Retinal pigment epithelial cell (primary cell): ENCODE measurements at regions not wholly inside any gene's neighbourhood (a gene's known extent, or its start where the extent isn't known, plus 50 kb on each side); places are given as distances from the start of the nearest gene placed in this dataset.

Source experiments
- DNase-seq: peaks from one replicate; pipeline ENCODE4 v3.0.0-alpha.2; 2010; ENCODE audit warnings: low read depth
- H3K4me3 ChIP-seq: 2 replicates; pipeline ENCODE4 v1.5.1; 2011; ENCODE audit warnings: mild to moderate bottlenecking, low read length, control low read depth, moderate library complexity
- TF ChIP-seq, protein P1 (sequence below): conservative IDR thresholded peaks from 2 replicates; pipeline ENCODE4 v1.5.1; 2011; ENCODE audit warnings: low read depth, low read length, control low read depth, inconsistent platforms

DNA sequence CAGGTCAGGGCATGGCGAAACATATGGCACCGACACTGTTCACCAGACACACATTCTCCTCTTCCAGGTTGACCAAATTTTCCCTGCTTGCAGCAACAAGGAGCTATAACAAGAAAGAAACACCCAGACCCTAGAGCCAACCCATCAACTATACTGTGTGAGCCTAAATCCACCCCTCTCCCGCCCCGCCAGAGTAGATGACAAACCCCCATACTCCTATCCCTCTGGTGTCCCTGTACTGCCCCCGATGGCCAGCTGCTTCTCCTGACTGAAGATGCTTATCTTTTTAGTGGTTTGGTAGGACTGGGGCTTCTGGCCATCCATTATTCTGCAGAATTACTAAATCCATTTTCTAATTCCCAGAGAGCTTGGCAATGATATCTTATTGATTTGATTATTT is 70.1 kb upstream of the EEPD1 start:
- TF ChIP-seq, protein P1, sequence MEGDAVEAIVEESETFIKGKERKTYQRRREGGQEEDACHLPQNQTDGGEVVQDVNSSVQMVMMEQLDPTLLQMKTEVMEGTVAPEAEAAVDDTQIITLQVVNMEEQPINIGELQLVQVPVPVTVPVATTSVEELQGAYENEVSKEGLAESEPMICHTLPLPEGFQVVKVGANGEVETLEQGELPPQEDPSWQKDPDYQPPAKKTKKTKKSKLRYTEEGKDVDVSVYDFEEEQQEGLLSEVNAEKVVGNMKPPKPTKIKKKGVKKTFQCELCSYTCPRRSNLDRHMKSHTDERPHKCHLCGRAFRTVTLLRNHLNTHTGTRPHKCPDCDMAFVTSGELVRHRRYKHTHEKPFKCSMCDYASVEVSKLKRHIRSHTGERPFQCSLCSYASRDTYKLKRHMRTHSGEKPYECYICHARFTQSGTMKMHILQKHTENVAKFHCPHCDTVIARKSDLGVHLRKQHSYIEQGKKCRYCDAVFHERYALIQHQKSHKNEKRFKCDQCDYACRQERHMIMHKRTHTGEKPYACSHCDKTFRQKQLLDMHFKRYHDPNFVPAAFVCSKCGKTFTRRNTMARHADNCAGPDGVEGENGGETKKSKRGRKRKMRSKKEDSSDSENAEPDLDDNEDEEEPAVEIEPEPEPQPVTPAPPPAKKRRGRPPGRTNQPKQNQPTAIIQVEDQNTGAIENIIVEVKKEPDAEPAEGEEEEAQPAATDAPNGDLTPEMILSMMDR, result no peak
- no peak overlapping the region for H3K4me3 ChIP-seq

DNA sequence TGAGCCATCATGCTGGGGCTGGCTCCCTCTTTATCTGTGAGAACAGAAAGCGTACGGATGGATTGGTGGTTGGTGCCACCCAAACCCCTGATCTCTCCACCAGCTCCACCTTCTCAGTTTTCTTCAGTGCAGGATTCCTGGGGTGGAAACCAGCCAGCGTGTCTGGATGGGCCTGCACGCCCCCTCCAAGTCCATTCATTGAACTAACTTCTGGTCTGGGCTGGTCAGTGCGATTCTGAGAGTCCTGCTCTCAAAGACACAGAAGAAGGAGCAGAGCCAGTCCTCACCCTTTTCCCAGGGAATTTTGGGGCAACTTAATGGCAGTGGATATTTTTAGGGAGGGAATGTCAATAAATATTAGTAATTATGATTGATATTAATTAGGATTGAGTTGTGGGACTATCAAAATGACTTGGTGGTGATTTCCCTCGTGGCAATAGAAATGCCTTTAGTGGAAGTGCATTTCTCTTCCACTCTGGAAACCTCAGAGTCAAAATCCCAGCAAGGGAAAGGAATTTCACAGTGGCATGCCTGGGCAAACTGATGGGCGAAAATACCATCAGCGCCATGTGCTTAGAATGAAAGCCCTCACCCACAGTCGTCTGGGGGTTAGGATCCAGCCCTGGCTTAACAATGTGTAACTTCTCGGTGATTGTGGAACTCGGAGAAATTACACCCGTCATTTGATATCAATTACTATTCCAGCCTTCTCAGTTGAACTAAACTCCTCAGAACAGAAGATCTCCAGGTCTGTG is 69.3 kb upstream of the EEPD1 start:
- no peak overlapping the region for H3K4me3 ChIP-seq
- TF ChIP-seq, protein P1, result no peak
- no peak for DNase-seq

More for the DNA sequence above, 70.1 kb upstream of the EEPD1 start:
- DNase-seq, result no peak

DNA sequence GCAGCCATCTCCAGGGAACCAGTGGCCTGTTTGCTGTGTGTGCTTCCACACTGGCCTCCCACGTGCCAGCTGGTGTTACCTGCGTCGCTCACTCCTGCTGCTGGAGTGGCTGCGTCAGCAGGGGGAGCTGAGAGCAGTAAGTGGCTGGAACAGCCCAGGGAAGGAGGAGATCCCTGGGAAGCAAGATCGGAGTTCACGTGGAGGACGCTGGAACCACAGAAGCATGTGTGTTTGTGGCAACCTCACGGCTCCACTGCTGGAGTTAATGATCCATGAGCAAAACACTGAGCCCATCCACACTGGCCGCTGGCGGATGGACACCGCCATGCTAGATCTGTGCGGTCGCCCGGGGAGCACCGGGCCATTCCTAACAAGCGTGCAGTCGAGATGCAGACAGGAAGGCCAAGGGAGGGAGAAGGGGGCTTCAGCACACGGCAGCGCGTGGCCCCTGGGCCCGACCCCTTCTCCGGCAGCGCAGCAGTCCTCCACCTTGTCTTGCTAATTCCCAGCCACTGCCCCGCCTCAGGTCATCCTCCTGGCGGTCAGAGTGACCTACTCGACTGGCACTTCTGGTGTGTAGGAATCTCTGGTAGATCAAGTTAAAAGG is 68.5 kb upstream of the EEPD1 start:
- no peak overlapping the region for H3K4me3 ChIP-seq
- DNase-seq, result peak; percentile 43
- TF ChIP-seq, protein P1, result peak; percentile 69

DNA sequence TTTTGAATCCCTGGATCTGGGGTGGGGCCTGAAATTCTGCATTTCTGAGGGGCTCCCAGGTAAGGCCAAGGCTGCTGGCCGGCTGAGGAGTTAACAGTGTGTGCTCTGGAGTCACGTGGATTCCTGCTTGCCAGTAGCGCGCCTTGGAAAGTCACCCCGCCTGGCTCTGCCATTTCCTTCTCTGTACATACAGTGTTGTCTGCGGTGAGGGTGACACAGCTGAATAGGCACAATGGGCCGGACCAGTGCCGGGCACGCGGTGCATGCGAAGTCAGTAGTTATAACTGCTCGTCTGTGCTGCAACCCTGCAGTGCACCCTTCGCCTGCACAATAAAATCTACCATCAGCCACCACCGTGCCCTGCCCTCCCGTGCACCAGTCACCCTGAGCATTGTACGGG is 68.0 kb upstream of the EEPD1 start:
- TF ChIP-seq, protein P1, result no peak
- DNase-seq, result no peak
- no peak overlapping the region for H3K4me3 ChIP-seq

DNA sequence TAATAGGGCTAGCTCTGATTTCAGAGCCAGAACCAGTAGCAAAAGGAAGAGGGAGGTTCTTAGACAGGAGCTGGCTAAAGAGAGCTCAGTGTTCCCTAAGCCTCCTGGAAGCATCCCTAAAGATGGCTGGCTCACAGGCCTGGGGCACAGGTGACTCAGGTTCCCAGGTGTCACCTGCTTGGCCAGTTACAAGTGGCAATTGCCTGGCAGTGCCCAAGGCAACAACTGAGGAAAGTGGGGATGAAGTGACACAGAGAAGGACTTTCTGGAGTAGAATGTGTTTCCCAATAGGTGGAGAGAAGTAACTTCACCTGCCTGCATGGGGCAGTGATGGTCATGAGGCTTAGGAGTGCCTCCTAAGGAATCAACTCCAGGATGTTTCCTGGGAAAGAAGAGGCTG is 66.5 kb upstream of the EEPD1 start:
- DNase-seq, result no peak
- TF ChIP-seq, protein P1, result no peak
- no peak overlapping the region for H3K4me3 ChIP-seq

DNA sequence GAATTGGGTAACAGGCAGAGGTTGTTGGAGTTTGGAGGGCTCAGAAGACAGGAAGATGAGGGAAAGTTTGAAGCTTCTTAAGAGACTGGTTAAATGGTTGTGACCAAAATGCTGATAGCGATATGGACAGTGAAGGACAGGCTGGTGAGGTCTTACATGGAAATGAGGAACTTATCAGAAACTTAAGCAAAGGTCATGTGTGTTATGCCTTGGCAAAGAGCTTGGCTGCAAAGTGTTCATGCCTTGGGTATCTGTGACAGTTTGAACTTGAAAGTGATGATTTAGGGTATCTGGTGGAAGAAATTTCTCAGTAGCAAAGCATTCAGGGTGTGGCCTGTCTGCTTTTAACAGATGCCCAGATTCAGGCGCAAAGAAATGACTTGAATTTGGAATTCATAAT is 64.5 kb upstream of the EEPD1 start:
- no peak for DNase-seq
- TF ChIP-seq, protein P1, result no peak
- H3K4me3 ChIP-seq, result no peak overlapping the region

DNA sequence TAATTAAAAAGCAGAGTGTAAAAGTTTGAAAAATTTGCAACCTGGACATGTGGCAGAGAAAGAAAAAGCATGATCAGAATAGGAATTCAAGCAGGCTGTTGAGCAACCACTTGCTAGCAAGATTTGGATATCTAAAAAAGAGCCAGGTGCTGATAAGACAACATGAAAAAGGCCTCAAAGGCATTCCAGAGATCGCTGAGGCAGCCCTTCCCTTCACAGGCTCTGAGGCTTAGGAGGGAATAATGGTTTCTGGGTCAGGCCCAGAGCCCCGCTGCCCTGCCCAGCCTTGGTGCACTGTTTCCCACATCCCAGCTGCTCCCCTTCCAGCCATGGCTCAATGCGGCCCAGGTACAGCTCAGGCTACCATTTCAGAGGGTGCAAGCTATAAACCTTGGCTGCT is 64.1 kb upstream of the EEPD1 start:
- H3K4me3 ChIP-seq, result no peak overlapping the region
- no peak for DNase-seq
- TF ChIP-seq, protein P1, result no peak
